ENCODE measurements at regions not wholly inside any gene's neighbourhood (a gene's known extent, or its start where the extent isn't known, plus 50 kb on each side); places are given as distances from the start of the nearest gene placed in this dataset.

DNA sequence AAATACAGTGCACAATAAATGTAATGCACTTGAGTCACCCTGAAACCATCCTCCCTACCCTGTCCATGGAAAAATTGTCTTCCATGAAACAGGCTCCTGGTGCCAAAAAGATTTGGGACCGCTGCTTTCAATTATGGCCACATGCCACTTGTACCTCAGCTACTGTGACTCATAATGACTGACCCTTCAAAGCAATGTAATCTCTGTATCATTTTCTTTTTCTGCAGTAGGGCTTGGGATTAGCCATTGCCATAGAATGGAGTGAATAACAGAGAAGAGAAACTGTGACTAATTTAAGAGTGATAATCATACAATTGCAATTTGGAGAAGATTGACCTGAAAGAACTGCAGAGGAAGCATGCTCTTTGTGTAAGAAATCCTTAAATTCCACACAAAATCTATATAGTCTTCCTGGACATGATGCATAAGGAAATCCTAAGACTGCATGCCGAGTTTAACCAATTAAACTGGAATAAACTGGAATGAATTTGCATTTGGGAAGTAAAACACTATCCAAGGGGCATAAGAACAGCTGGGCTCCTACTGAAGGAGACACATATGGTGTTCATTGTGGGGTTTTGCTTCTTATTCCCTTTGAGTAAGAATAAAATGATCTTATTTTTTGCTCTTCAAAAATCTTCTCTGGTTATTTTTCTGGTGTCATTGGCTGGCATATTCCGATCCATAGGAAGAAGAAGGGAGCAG, 59.5 kb upstream of the SLC7A1 start:
- TF ChIP-seq NFIC (IDR thresholded peaks at IDR 0.05), result no peak
- TF ChIP-seq TCF12 (IDR thresholded peaks at IDR 0.05; ENCODE audit: low read depth), result no peak
- no peak for TF ChIP-seq ZBTB7A (IDR thresholded peaks at IDR 0.05; ENCODE audit: low read depth)
- TF ChIP-seq, protein P1, sequence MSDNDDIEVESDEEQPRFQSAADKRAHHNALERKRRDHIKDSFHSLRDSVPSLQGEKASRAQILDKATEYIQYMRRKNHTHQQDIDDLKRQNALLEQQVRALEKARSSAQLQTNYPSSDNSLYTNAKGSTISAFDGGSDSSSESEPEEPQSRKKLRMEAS (IDR thresholded peaks at IDR 0.05), result no peak
- TF ChIP-seq CREB1 (IDR thresholded peaks at IDR 0.05; ENCODE audit: low read depth), result no peak
- TF ChIP-seq CEBPB (IDR thresholded peaks at IDR 0.05), result no peak
- no peak for TF ChIP-seq FOXM1 (IDR thresholded peaks at IDR 0.05; ENCODE audit: borderline replicate concordance, low read depth)
- TF ChIP-seq, protein P2, sequence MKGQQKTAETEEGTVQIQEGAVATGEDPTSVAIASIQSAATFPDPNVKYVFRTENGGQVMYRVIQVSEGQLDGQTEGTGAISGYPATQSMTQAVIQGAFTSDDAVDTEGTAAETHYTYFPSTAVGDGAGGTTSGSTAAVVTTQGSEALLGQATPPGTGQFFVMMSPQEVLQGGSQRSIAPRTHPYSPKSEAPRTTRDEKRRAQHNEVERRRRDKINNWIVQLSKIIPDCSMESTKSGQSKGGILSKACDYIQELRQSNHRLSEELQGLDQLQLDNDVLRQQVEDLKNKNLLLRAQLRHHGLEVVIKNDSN (IDR thresholded peaks at IDR 0.05), result no peak
- TF ChIP-seq TAF1 (IDR thresholded peaks at IDR 0.05; ENCODE audit: low read depth), result no peak
- no peak for TF ChIP-seq RAD21 (IDR thresholded peaks at IDR 0.05; ENCODE audit: low read depth)
- TF ChIP-seq EGR1 (IDR thresholded peaks at IDR 0.05), result no peak
- TF ChIP-seq YY1 (IDR thresholded peaks at IDR 0.05; ENCODE audit: low read depth), result no peak

DNA sequence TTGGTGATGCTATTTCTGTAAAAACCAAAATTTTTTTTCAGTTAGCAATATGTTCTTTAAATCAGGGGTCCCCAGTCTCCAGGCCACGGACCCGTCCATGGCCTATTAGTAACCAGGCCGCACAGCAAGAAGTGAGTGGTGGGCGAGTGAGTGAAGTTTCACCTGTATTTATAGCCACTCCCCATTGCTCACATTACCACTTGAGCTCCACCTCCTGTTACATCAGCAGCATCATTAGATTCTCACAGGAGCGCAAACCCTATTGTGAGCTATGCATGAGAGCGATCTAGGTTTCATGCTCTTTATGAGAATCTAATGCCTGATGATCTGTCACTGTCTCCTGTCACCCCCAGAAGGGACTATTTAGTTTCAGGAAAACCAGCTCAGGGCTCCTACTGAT, 58.9 kb upstream of the SLC7A1 start:
- TF ChIP-seq, protein P3, sequence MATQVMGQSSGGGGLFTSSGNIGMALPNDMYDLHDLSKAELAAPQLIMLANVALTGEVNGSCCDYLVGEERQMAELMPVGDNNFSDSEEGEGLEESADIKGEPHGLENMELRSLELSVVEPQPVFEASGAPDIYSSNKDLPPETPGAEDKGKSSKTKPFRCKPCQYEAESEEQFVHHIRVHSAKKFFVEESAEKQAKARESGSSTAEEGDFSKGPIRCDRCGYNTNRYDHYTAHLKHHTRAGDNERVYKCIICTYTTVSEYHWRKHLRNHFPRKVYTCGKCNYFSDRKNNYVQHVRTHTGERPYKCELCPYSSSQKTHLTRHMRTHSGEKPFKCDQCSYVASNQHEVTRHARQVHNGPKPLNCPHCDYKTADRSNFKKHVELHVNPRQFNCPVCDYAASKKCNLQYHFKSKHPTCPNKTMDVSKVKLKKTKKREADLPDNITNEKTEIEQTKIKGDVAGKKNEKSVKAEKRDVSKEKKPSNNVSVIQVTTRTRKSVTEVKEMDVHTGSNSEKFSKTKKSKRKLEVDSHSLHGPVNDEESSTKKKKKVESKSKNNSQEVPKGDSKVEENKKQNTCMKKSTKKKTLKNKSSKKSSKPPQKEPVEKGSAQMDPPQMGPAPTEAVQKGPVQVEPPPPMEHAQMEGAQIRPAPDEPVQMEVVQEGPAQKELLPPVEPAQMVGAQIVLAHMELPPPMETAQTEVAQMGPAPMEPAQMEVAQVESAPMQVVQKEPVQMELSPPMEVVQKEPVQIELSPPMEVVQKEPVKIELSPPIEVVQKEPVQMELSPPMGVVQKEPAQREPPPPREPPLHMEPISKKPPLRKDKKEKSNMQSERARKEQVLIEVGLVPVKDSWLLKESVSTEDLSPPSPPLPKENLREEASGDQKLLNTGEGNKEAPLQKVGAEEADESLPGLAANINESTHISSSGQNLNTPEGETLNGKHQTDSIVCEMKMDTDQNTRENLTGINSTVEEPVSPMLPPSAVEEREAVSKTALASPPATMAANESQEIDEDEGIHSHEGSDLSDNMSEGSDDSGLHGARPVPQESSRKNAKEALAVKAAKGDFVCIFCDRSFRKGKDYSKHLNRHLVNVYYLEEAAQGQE (IDR thresholded peaks at IDR 0.05; ENCODE audit: low read depth), result no peak

DNA sequence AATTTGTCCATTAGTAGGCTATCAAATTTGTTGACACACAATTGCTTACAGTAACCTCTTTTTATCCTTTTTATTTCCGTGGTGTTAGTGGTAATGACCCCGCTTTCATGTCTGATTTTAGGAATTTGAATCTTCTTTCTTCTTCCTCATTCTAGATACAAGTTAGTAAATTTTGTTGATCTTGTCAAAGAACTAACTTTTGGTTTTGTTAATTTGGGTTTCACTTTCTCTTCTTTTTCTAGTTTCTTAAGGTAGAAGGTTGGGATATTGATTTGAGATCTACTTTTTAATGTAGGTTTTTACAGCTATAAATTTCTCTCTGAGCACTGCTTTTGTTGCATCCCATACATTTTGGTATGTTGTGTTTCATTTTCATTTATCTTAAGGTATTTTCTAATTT, 53.3 kb upstream of the SLC7A1 start:
- TF ChIP-seq, protein P1 (IDR thresholded peaks at IDR 0.05), result no peak
- TF ChIP-seq YY1 (IDR thresholded peaks at IDR 0.05; ENCODE audit: low read depth) (no peak), TAF1 (IDR thresholded peaks at IDR 0.05; ENCODE audit: low read depth) (no peak)

Measured in Ishikawa (cell line).